Astrocyte (in vitro differentiated cells and primary cell): ENCODE measurements at regions not wholly inside any gene's neighbourhood (a gene's known extent, or its start where the extent isn't known, plus 50 kb on each side); places are given as distances from the start of the nearest gene placed in this dataset.

Experiments
- DNase-seq: peaks from one replicate; pipeline ENCODE4 v3.0.0-alpha.2; 2010; ENCODE audit warnings: low read depth
- FAIRE-seq: peaks from 2 replicates; lab custom pipeline; 2011; peaks lifted over from hg19 to GRCh38; lab: Jason Lieb, UNC
- H2AFZ ChIP-seq: 2 replicates; pipeline ENCODE4 v1.6.0; 2012; ENCODE audit warnings: low read depth, low read length, inconsistent platforms
- H3K27ac ChIP-seq: 2 replicates; pipeline ENCODE4 v1.5.1; 2011; ENCODE audit warnings: low read depth, low read length, inconsistent platforms
- H3K27me3 ChIP-seq: 2 replicates; pipeline ENCODE4 v1.6.0; 2011; ENCODE audit warnings: low read length, inconsistent platforms; ENCODE audit not compliant: insufficient read depth
- H3K36me3 ChIP-seq: 2 replicates; pipeline ENCODE4 v1.5.1; 2011; ENCODE audit warnings: low read length, inconsistent platforms; ENCODE audit not compliant: insufficient read depth
- H3K4me1 ChIP-seq: 2 replicates; pipeline ENCODE4 v1.5.1; 2011; ENCODE audit warnings: low read length, inconsistent platforms; ENCODE audit not compliant: insufficient read depth
- H3K4me2 ChIP-seq: 2 replicates; pipeline ENCODE4 v1.6.0; 2012; ENCODE audit warnings: low read length, inconsistent platforms
- H3K4me3 ChIP-seq: 2 replicates; pipeline ENCODE4 v1.5.1; 2011; ENCODE audit warnings: low read depth, mild to moderate bottlenecking, low read length, inconsistent platforms; ENCODE audit not compliant: insufficient read depth
- H3K79me2 ChIP-seq: 2 replicates; pipeline ENCODE4 v1.6.0; 2012; ENCODE audit warnings: mild to moderate bottlenecking, low read length, inconsistent platforms; ENCODE audit not compliant: insufficient read depth
- H3K9ac ChIP-seq: 2 replicates; pipeline ENCODE4 v1.6.0; 2012; ENCODE audit warnings: mild to moderate bottlenecking, low read length, inconsistent platforms
- H3K9me3 ChIP-seq: 2 replicates; pipeline ENCODE4 v1.5.1; 2012; ENCODE audit warnings: low read depth, mild to moderate bottlenecking, low read length, inconsistent platforms; ENCODE audit not compliant: insufficient read depth
- H4K20me1 ChIP-seq: 2 replicates; pipeline ENCODE4 v1.6.0; 2012; ENCODE audit warnings: low read length, inconsistent platforms; ENCODE audit not compliant: insufficient read depth
- H3K27ac Mint-ChIP-seq: one replicate; pipeline ENCODE4 v1.8.0; 2021; ENCODE audit warnings: mild to moderate bottlenecking, mixed read lengths; ENCODE audit not compliant: unreplicated experiment
- H3K27me3 Mint-ChIP-seq: one replicate; pipeline ENCODE4 v1.8.0; 2021; ENCODE audit warnings: low read depth, mixed read lengths; ENCODE audit not compliant: unreplicated experiment
- H3K36me3 Mint-ChIP-seq: one replicate; pipeline ENCODE4 v1.8.0; 2021; ENCODE audit warnings: low read depth, mixed read lengths; ENCODE audit not compliant: unreplicated experiment
- H3K4me1 Mint-ChIP-seq: one replicate; pipeline ENCODE4 v1.8.0; 2021; ENCODE audit warnings: low read depth, mixed read lengths; ENCODE audit not compliant: unreplicated experiment
- H3K4me3 Mint-ChIP-seq: one replicate; pipeline ENCODE4 v1.8.0; 2021; ENCODE audit warnings: mild to moderate bottlenecking, moderate library complexity, mixed read lengths; ENCODE audit not compliant: unreplicated experiment
- H3K9me3 Mint-ChIP-seq: one replicate; pipeline ENCODE4 v1.8.0; 2021; ENCODE audit warnings: mild to moderate bottlenecking, mixed read lengths; ENCODE audit not compliant: unreplicated experiment
- CTCF ChIP-seq: IDR thresholded peaks from 2 replicates; pipeline ENCODE4 v1.5.1; 2011; ENCODE audit warnings: low read depth, mild to moderate bottlenecking, inconsistent platforms, low read length, moderate library complexity; ENCODE audit not compliant: insufficient read depth
- EZH2 ChIP-seq: IDR thresholded peaks from 2 replicates; pipeline ENCODE4 v1.6.1; 2012; ENCODE audit warnings: mild to moderate bottlenecking, low read length, inconsistent platforms; ENCODE audit not compliant: insufficient read depth

DNA sequence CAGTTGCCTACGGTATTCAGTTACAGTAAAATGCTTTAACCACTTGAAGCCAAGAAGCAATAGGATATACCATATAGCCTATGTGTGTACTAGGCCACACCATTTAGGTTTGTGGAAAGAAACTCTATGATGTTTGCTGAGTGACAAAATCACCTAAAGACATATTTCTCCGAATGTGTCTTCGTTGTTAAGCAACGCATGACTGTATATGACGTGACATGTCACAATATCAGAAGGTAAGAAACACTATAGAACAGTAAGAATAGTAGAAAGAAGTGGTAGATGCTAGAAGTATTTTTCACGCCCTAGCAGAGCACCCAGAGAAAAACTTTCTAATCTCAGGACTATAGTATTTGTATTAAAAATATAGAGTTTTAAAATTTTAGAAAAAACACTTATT is 1188.2 kb upstream of the B3GALT2 start:
- H2AFZ ChIP-seq, result no peak overlapping the region
- Mint-ChIP-seq H3K4me3 (no peak overlapping the region), H3K9me3 (no peaks in the 10 kb centered on the region), H3K36me3 (no peaks in the 10 kb centered on the region), H3K4me1 (peaks cover 5% of the 10 kb centered on the region), H3K27me3 (no peaks in the 10 kb centered on the region), H3K27ac (no peak overlapping the region)
- no peaks in the 10 kb centered on the region for H3K36me3 ChIP-seq
- H3K27me3 ChIP-seq, result no peaks in the 10 kb centered on the region
- no peak overlapping the region for H3K27ac ChIP-seq
- no peak overlapping the region for H3K4me2 ChIP-seq
- no peaks in the 10 kb centered on the region for H3K79me2 ChIP-seq
- no peaks in the 10 kb centered on the region for H4K20me1 ChIP-seq
- no peak overlapping the region for H3K4me3 ChIP-seq
- H3K4me1 ChIP-seq, result no peaks in the 10 kb centered on the region
- no peak overlapping the region for H3K9ac ChIP-seq
- no peaks in the 10 kb centered on the region for H3K9me3 ChIP-seq
- DNase-seq, result no peak
- TF ChIP-seq EZH2 (no peak), CTCF (no peak)
- no peak for FAIRE-seq

DNA sequence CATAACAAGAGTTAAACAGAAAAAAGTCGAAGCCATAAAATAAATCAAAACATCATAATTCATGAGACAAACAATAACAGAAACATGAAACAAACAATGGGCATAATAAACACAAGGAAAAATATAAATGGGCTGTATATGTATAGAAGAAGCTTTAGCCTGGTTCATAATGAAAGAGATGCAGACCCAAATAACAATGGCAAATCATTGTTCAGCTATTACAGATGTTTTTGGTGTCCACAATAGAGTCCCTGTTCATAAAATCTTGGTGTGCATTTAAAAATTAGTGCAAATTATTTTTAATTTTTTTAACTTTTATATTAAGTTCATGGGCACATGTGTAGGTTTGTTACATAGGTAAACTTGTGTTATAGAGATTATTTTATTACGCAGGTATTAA is 1185.9 kb upstream of the B3GALT2 start:
- H3K27ac Mint-ChIP-seq, result no peak overlapping the region
- no peak for FAIRE-seq

More for the DNA sequence above, 1185.9 kb upstream of the B3GALT2 start:
- Histone ChIP-seq H3K9me3 (no peaks in the 10 kb centered on the region), H3K27me3 (no peaks in the 10 kb centered on the region), H3K4me2 (no peak overlapping the region), H3K36me3 (no peaks in the 10 kb centered on the region), H4K20me1 (no peaks in the 10 kb centered on the region), H2AFZ (no peak overlapping the region), H3K79me2 (no peaks in the 10 kb centered on the region), H3K27ac (no peak overlapping the region), H3K9ac (no peak overlapping the region), H3K4me3 (no peak overlapping the region), H3K4me1 (no peaks in the 10 kb centered on the region)
- peaks cover 18% of the 10 kb centered on the region for H3K4me1 Mint-ChIP-seq
- no peaks in the 10 kb centered on the region for H3K36me3 Mint-ChIP-seq
- H3K27me3 Mint-ChIP-seq, result no peaks in the 10 kb centered on the region
- no peak for DNase-seq
- no peaks in the 10 kb centered on the region for H3K9me3 Mint-ChIP-seq
- TF ChIP-seq EZH2, result no peak
- no peak for TF ChIP-seq CTCF
- H3K4me3 Mint-ChIP-seq, result no peak overlapping the region
